Stimulated activated effector memory CD8-positive, alpha-beta T cell treated with anti-CD3 and anti-CD28 coated beads, Interleukin-12 subunit alpha, Interleukin-12 subunit beta, amount 100 ng/mL, for 72 hours (primary cell): ENCODE measurements at regions not wholly inside any gene's neighbourhood (a gene's known extent, or its start where the extent isn't known, plus 50 kb on each side); places are given as distances from the start of the nearest gene placed in this dataset.
A peak's percentile ranks its signal among the peaks of the same experiment; 100 is the strongest.

Experiments
- ATAC-seq: fragments of 150-1000 bp; cut with Tn5 transposase; 2 replicates; pipeline ENCODE4 v1.10.0; 2021
- DNase-seq, 2 donors: peaks; one replicate each; pipeline ENCODE4 v3.0.0; 2021 to 2022; ENCODE audit warnings: low spot score in 2 of 2
- H3K27ac Mint-ChIP-seq: one replicate; pipeline ENCODE4 v1.8.0; 2022; ENCODE audit warnings: mild to moderate bottlenecking, mixed read lengths
- H3K36me3 Mint-ChIP-seq: one replicate; pipeline ENCODE4 v1.8.0; 2022; ENCODE audit warnings: mild to moderate bottlenecking, mixed read lengths
- H3K4me1 Mint-ChIP-seq: one replicate; pipeline ENCODE4 v1.8.0; 2022; ENCODE audit warnings: mixed read lengths
- H3K4me3 Mint-ChIP-seq: one replicate; pipeline ENCODE4 v1.8.0; 2022; ENCODE audit warnings: mild to moderate bottlenecking, mixed read lengths
- H3K9me3 Mint-ChIP-seq: one replicate; pipeline ENCODE4 v1.8.0; 2022; ENCODE audit warnings: mixed read lengths

GRCh38 chr1:47515164-47515789, 77.4 kb downstream of the FOXD2 start:
- Mint-ChIP-seq H3K36me3 (no peaks in the 10 kb centered on the region), H3K27ac (no peak overlapping the region), H3K4me3 (no peak overlapping the region), H3K4me1 (no peaks in the 10 kb centered on the region), H3K9me3 (no peaks in the 10 kb centered on the region)
- ATAC-seq (no peak), DNase-seq (no peak)

GRCh38 chr1:47517946-47518345, 80.1 kb downstream of the FOXD2 start:
- H3K4me3 Mint-ChIP-seq = no peak overlapping the region
- no peaks in the 10 kb centered on the region for H3K4me1 Mint-ChIP-seq
- ATAC-seq (no peak), DNase-seq (no peak)
- H3K27ac Mint-ChIP-seq = no peak overlapping the region
- H3K9me3 Mint-ChIP-seq = no peaks in the 10 kb centered on the region
- no peaks in the 10 kb centered on the region for H3K36me3 Mint-ChIP-seq

GRCh38 chr1:47519491-47519890, 81.6 kb downstream of the FOXD2 start:
- no peaks in the 10 kb centered on the region for H3K4me1 Mint-ChIP-seq
- no peak overlapping the region for H3K27ac Mint-ChIP-seq
- H3K9me3 Mint-ChIP-seq = no peaks in the 10 kb centered on the region
- no peak overlapping the region for H3K4me3 Mint-ChIP-seq
- DNase-seq (no peak), ATAC-seq (peak; percentile 38)
- H3K36me3 Mint-ChIP-seq = no peaks in the 10 kb centered on the region

GRCh38 chr1:47519971-47520370, 82.1 kb downstream of the FOXD2 start:
- Mint-ChIP-seq H3K27ac (no peak overlapping the region), H3K4me3 (no peak overlapping the region), H3K36me3 (no peaks in the 10 kb centered on the region), H3K9me3 (no peaks in the 10 kb centered on the region), H3K4me1 (no peaks in the 10 kb centered on the region)
- ATAC-seq (no peak), DNase-seq (no peak)

GRCh38 chr1:47521034-47521881, 83.4 kb downstream of the FOXD2 start:
- no peak overlapping the region for H3K27ac Mint-ChIP-seq
- H3K9me3 Mint-ChIP-seq = no peaks in the 10 kb centered on the region
- no peak for ATAC-seq
- no peaks in the 10 kb centered on the region for H3K4me1 Mint-ChIP-seq
- H3K4me3 Mint-ChIP-seq = no peak overlapping the region
- no peak for DNase-seq
- H3K36me3 Mint-ChIP-seq = no peaks in the 10 kb centered on the region

- no peaks in the 10 kb centered on the region for H3K36me3 Mint-ChIP-seq
- no peaks in the 10 kb centered on the region for H3K4me1 Mint-ChIP-seq
- DNase-seq = no peak
- ATAC-seq = no peak
- peaks cover 5% of the 10 kb centered on the region for H3K9me3 Mint-ChIP-seq
- H3K4me3 Mint-ChIP-seq = no peak overlapping the region
- no peak overlapping the region for H3K27ac Mint-ChIP-seq
Observed at GRCh38 chr1:47522935-47523834, 85.3 kb downstream of the FOXD2 start.

GRCh38 chr1:47523835-47524215, 86.0 kb downstream of the FOXD2 start:
- no peak for ATAC-seq
- no peak for DNase-seq
- Mint-ChIP-seq H3K9me3 (peaks cover 5% of the 10 kb centered on the region), H3K4me3 (no peak overlapping the region), H3K27ac (no peak overlapping the region), H3K36me3 (no peaks in the 10 kb centered on the region), H3K4me1 (no peaks in the 10 kb centered on the region)

- no peak overlapping the region for H3K27ac Mint-ChIP-seq
- no peaks in the 10 kb centered on the region for H3K36me3 Mint-ChIP-seq
- H3K4me1 Mint-ChIP-seq = no peaks in the 10 kb centered on the region
- ATAC-seq (no peak), DNase-seq (no peak)
- peaks cover 5% of the 10 kb centered on the region for H3K9me3 Mint-ChIP-seq
- H3K4me3 Mint-ChIP-seq = no peak overlapping the region
Observed at GRCh38 chr1:47524272-47524671, 86.4 kb downstream of the FOXD2 start.

- H3K4me3 Mint-ChIP-seq = no peak overlapping the region
Observed at GRCh38 chr1:47527653-47528272, 89.9 kb downstream of the FOXD2 start.

GRCh38 chr1:47529520-47530098, 91.8 kb downstream of the FOXD2 start:
- Mint-ChIP-seq H3K4me3 (no peak overlapping the region), H3K9me3 (peaks cover 5% of the 10 kb centered on the region), H3K4me1 (peaks cover 11% of the 10 kb centered on the region), H3K36me3 (no peaks in the 10 kb centered on the region), H3K27ac (no peak overlapping the region)
- ATAC-seq (no peak), DNase-seq (no peak)

More at GRCh38 chr1:47527653-47528272, 89.9 kb downstream of the FOXD2 start:
- Mint-ChIP-seq H3K36me3 (no peaks in the 10 kb centered on the region), H3K4me1 (no peaks in the 10 kb centered on the region), H3K9me3 (peaks cover 5% of the 10 kb centered on the region), H3K27ac (no peak overlapping the region)
- DNase-seq (no peak), ATAC-seq (no peak)

- peak overlapping the region; percentile 57 for H3K4me3 Mint-ChIP-seq
- ATAC-seq = peak; percentile 29
- peaks cover 11% of the 10 kb centered on the region for H3K4me1 Mint-ChIP-seq
- peak overlapping the region; percentile 56 for H3K27ac Mint-ChIP-seq
- H3K9me3 Mint-ChIP-seq = peaks cover under 1% of the 10 kb centered on the region
- no peaks in the 10 kb centered on the region for H3K36me3 Mint-ChIP-seq
- DNase-seq = no peak
Observed at GRCh38 chr1:47532921-47533792, 95.3 kb downstream of the FOXD2 start.

GRCh38 chr1:47533793-47534328, 96.0 kb downstream of the FOXD2 start:
- peaks cover 11% of the 10 kb centered on the region for H3K4me1 Mint-ChIP-seq

GRCh38 chr1:47534436-47534835, 96.6 kb downstream of the FOXD2 start:
- no peak for DNase-seq
- H3K27ac Mint-ChIP-seq = no peak overlapping the region
- no peak overlapping the region for H3K4me3 Mint-ChIP-seq
- H3K36me3 Mint-ChIP-seq = no peaks in the 10 kb centered on the region
- H3K4me1 Mint-ChIP-seq = peaks cover 11% of the 10 kb centered on the region
- H3K9me3 Mint-ChIP-seq = no peaks in the 10 kb centered on the region
- ATAC-seq = no peak

More at GRCh38 chr1:47533793-47534328, 96.0 kb downstream of the FOXD2 start:
- DNase-seq (no peak), ATAC-seq (peak; percentile 16)
- Mint-ChIP-seq H3K4me3 (peak overlapping the region; percentile 57), H3K27ac (no peak overlapping the region), H3K9me3 (no peaks in the 10 kb centered on the region), H3K36me3 (no peaks in the 10 kb centered on the region)

GRCh38 chr1:47536646-47537118, 98.8 kb downstream of the FOXD2 start:
- Mint-ChIP-seq H3K4me3 (no peak overlapping the region), H3K27ac (no peak overlapping the region)
- no peak for ATAC-seq

More at GRCh38 chr1:47536646-47537118, 98.8 kb downstream of the FOXD2 start:
- peaks cover 11% of the 10 kb centered on the region for H3K4me1 Mint-ChIP-seq
- H3K9me3 Mint-ChIP-seq = no peaks in the 10 kb centered on the region
- no peak for DNase-seq
- no peaks in the 10 kb centered on the region for H3K36me3 Mint-ChIP-seq
